HG03159 (cell line): ENCODE measurements at regions not wholly inside any gene's neighbourhood (a gene's known extent, or its start where the extent isn't known, plus 50 kb on each side); places are given as distances from the start of the nearest gene placed in this dataset.
"Not testable (repeated sequence)": the region's sequence is repeated elsewhere in the genome, so short reads cannot be mapped to it uniquely, and the experiment has no call there.

ENCODE experiments used
- ATAC-seq: cut with Tn5 transposase; IDR thresholded peaks from one replicate; pipeline ENCODE4 v1.9.1; 2021; ENCODE audit warnings: mild to moderate bottlenecking, moderate library complexity; ENCODE audit not compliant: unreplicated experiment

GRCh38 chr6:37078814-37079213 is 73.4 kb downstream of the FGD2 start:
- no peak for ATAC-seq

GRCh38 chr6:37081042-37081607 is 75.7 kb downstream of the FGD2 start:
- no peak for ATAC-seq

DNA sequence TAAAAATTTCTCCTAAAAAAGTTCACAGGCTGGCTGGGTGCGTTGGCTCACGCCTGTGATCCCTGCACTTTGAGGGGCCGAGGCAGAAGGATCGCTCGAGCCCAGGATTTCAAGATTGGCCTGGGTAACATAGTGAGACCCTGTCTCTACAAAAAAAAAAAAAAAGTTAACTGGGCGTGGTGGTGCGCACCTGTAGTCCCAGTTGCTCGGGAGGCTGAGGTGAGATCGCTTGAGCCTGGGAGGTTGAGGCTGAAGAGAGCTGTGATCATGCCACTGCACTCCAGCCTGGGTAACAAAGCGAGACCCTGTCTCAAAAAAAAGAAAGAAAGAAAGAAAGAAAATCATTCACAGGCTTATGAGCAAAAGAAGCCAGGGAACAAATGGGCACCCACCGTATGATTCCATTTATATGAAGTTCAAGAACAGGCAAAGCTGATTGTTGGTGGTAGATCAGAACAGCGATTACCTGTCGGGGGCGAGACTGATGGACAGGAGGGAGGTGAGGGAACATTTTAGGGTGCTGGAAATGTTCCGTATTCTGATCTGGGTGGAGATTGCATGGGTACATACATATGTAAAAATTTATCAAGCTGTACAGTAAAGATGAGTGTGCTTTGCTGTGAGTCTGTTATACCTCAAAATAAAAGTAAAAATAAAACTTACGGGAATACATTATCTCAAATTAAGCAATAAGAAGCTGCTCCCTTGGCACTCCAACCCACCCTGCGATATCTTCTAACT is 77.1 kb downstream of the FGD2 start:
- no peak for ATAC-seq

- ATAC-seq: no peak
These were observed 78.0 kb downstream of the FGD2 start for GRCh38 chr6:37083243-37084138.

- ATAC-seq: not testable (repeated sequence)
These were observed 79.2 kb downstream of the FGD2 start for GRCh38 chr6:37084665-37085064.

GRCh38 chr6:37085198-37085597 is 79.7 kb downstream of the FGD2 start:
- no peak for ATAC-seq

DNA sequence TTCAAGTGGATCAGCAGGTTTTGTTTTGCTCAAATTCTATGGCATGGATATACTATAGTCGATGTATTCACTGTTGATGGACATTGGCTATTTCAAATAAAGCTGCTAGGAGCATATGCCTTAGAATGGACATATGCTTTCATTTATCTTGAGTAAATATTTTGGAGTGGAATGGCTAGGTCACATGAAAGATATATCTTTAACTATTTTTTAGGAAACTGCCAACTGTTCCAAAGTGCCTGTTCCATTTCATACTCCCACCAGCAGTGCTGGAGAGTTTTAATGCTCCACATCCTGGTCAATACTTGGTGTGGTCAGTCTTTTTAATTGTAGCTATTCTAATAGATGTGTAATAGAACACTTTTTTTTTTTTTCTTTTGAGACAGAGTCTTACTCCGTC is 81.1 kb upstream of the PIM1 start:
- no peak for ATAC-seq

DNA sequence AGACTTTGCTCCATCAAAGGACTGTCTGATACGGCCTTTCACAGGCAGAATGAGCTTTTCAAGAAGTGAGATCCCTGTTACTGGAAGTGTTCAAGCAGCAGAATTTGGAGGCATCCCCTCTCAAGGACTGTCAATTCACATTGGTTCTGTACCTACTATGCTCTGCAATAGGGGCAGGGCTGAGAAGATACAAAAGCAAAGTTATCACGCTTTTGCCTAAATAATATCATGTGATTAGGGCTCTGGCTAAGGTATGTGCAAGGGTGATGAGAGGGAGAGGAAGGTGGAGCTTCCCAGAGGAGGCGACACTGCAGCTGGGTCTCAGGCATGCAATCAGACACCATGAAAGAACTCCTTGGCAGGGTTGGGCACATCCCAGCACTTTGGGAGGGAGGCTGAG is 80.2 kb upstream of the PIM1 start:
- no peak for ATAC-seq

GRCh38 chr6:37091104-37091503 is 78.8 kb upstream of the PIM1 start:
- not testable (repeated sequence) for ATAC-seq

GRCh38 chr6:37091586-37091985 is 78.4 kb upstream of the PIM1 start:
- ATAC-seq: not testable (repeated sequence)

DNA sequence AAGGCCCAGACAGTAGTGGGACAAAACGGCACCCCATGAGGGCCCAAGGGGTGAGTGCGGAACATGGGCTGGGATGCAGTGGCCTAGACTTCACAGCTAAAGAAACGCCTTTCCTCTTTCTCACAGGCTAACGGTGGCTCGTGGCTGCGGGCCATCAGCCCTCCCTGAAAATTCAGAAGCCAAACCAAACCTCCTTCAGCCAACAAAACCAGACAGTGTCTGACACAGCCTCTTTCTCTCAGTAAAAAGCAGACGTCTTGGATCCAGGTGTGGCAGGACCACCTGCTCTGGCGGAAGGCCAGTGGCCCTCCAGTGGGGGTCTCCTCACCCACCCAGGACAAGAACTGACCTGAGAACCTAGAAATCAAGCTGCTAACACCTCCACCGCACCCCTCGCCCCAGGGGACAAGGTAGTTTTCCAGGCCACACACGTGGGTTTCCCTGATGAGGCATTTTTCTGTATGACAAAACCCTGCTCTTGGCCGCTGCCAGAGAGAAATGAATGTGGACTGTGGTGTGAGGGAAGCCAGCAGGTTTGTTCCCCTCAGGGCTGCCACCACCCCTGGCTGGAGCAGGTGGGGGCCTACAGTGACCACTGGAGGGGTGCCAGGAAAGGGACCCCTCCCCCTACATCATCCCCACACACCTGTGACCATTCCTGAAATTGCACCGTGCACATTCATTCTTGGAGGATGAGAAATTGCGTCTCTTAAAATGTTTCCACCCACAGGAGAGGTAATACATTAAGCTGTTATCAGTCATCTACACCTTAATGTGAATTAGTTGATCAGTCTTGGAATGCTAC is 76.8 kb upstream of the PIM1 start:
- no peak for ATAC-seq

GRCh38 chr6:37093728-37094069 is 76.3 kb upstream of the PIM1 start:
- no peak for ATAC-seq

- no peak for ATAC-seq
These were observed 74.0 kb upstream of the PIM1 start for GRCh38 chr6:37095997-37096396.

- ATAC-seq: no peak
These were observed 72.6 kb upstream of the PIM1 start for GRCh38 chr6:37097335-37097734.

GRCh38 chr6:37099442-37099841 is 70.5 kb upstream of the PIM1 start:
- ATAC-seq: no peak

DNA sequence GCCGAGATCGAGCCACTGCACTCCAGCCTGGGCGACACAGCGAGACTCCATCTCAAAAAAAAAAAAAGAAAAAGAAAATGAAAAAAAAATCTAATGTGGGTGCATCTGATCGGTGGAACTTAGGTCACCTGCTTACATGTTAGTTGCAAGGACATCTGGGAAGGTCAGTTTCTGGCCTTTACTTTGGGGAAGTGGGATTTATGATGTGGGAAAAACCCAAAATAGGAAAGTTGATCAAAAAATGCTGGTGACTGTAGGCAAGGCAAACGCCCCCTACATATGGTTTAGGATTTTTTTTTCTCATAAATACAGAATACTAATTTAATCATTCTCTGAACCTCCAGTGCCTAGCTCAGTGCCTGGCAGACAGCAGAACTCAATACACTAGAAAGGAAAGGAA is 69.2 kb upstream of the PIM1 start:
- ATAC-seq: no peak

DNA sequence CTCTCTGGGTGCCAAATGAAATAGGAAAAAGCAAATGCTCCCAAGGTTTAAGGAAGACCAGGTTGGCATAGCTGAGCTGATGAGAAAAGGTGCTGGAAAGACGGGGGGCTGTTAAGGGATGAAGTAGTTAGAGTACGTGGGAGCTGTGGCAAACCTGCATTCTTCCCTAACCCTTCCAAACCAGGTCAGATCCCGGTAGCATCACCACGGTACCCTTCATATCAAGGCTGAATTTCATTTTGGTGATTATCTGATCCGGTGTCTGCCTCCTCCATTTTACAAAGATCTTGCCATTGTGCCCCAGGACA is 68.0 kb upstream of the PIM1 start:
- ATAC-seq: no peak

- ATAC-seq: peak; percentile 83
These were observed 67.4 kb upstream of the PIM1 start for GRCh38 chr6:37102299-37103168.

DNA sequence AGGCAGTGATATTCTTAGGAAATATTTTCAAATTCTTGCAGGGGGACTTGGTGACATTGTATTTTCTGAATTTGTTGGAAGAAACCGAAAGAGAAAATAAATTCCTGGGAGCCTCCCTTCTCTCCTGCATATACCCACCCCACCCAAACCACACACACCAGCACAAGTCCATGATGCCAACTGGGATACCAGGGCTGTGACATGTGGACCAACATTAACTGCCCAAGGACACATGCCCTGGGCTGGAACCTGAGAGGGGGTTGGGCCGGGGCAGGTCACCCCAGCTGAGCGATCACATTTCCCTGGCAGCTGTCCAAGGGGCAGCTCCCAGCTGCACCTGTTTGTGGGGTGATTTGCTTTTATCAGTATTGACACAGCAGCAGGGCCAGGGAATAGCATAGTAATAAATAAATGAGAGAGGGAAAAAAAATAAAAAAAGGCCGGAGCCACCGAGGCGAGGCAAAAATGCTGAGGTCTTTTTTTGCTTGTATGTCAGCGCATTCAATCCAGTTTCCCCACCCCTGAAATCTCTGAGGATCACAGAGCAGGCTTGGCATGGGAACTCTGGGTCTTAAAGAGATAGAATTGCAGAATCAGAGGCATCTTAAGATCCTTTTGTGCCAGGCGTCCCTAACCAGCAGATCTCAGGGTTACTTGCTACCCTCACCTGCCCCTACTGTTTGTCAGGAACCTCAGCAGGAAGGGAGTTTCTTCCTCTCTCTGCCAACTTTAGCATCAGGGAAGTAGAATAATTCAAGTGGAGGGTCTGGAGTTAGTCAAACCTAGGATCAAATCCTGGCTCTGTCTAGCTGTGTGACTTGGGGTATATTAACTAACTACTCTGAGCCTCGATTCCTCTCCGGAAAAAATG is 66.5 kb upstream of the PIM1 start:
- no peak for ATAC-seq

DNA sequence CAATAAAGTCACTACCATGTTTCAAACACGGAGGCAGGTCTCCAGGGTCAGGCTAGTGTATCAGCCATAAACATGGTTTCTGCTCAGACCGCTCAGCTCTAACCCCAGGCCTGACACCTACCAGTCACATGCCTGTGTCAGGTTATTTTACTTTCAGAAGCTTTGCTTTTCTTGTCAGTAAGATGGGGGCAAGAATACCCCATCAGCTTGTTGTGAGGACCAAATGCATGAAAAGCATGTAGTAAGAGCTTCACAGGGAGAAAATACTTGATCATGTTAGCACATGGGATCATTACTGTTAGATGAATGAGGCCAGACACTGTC is 65.2 kb upstream of the PIM1 start:
- ATAC-seq: no peak
